GM10266 (cell line): ENCODE measurements at regions not wholly inside any gene's neighbourhood (a gene's known extent, or its start where the extent isn't known, plus 50 kb on each side); places are given as distances from the start of the nearest gene placed in this dataset.

Experiments used
- DNase-seq: peaks from one replicate; pipeline ENCODE4 v3.0.0; 2012; ENCODE audit errors: extremely low spot score
- CTCF ChIP-seq: IDR thresholded peaks from 2 replicates; pipeline ENCODE4 v1.5.1; 2012; ENCODE audit warnings: mild to moderate bottlenecking, low read depth; ENCODE audit not compliant: control insufficient read depth, insufficient read depth; ENCODE audit errors: missing control alignments

DNA sequence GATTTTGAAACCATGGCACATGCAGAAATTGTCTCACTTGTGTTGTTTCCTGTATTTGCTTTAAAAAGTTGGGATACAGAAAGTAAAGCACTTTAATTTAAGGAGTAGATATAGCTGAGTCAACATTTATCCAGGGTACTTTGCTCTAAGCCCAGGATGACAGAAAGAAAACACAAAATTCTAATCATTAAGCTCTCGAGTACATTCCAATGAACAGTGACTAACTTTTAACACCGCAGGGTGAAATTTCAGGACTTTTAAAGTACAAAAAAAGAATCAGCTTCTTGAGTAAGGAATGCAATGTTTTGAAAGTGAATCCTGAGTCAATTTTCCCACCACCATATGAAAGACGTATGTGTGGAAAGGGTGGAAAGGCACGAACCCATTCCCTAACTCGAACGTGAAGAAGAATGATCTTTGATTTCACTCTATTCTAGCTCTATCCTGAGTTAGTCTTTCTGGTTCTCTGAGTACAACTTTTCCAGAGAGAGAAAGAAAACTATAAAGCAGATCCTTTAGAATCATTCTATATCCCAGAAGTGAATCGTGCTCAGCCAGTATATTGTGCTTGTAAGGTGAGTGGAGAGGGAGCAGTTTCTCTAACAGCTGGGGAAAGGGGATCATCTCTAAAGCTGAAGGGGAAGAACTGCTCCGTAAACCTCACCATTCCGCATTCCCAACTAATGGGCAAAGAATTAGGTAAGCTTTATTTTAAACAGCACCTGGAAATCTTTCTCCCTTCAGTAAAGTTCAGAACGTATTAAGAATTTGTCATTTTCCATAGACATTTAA, 779.0 kb upstream of the FLRT2 start:
- TF ChIP-seq CTCF: no peak

DNA sequence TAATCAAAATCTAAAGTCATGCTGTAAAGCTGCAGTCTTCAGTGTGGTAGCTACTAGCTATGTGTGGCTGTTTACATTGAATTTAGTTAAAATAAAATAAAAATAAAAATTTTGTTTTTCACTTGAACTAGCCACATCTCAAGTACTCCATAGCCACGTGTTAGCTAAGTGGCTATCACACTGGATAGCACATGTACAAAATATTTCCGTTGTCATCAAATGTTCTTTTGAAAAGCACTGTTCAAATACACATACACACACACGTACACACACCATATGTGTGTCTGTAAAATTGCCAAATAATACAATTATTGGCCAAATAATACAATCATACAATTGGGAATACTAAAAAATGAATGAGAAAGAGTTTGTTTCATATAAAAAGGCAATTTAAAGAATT, 778.2 kb upstream of the FLRT2 start:
- no peak for DNase-seq
- no peak for TF ChIP-seq CTCF

More for the DNA sequence above, 779.0 kb upstream of the FLRT2 start:
- DNase-seq: no peak

DNA sequence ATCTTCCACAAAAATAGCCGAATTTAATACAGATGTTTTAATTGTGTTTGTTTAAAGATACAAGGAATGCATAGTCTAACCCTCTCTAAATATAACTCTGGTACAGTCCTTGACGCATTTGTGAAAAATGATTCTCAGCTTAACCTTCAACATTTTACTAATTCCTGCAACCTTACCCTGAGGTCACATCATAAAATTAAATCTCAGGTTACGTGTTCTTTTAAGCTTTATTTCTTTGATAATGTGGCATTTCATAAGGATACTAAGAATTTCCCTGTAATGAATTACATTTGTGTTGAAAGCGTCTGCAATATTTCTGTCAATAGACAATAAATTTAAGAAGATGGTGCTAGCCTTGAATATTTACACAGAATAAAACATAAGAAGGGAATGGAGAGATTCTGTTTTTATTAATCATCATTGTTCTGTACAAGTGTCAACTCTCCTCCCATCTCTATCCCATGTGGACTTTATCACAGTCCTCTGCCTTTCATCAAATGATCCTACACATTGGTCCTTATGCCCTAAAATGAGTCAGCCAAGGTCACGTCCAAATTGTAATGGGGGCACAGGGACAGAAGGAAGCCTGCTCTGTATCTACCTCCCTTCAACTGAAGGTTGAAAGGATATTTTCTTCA, 769.3 kb upstream of the FLRT2 start:
- no peak for TF ChIP-seq CTCF
- DNase-seq: no peak

DNA sequence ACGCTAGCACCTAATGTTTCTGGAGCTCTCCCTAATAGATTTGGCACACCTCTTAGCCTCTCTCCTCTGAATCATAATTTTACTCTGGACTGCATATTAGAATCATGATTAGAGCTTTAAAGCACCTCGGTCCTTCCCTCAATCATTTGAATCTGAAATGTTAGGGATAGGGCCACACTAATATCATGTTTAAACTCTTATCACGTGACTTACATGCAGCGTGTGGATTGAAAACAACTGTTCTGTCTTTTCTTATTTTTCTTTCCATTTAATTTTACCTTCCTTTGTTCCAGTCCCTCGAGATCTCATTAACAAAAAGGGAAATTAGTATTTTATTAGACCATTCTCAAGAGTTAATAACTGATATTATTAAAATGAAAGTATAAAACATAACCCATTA, 762.5 kb upstream of the FLRT2 start:
- no peak for TF ChIP-seq CTCF
- DNase-seq: no peak

DNA sequence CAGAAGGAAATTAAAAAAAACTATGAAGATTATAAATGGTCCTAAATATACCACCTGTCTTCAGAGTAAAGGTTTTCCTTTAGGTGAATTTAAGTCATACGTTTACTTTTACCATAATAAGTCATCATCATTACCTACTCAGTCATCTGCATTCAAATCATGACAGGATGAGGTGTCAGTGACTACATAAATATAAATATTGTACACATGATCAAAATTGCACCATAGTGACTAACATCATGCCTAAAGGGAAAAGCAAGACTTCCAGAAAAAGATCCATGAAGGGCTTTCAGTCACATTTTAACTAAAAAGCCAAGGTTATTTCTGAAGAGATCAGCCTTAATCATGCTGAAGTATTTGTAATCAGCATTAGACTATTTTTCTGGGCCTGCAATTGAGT, 759.9 kb upstream of the FLRT2 start:
- DNase-seq: no peak
- no peak for TF ChIP-seq CTCF

DNA sequence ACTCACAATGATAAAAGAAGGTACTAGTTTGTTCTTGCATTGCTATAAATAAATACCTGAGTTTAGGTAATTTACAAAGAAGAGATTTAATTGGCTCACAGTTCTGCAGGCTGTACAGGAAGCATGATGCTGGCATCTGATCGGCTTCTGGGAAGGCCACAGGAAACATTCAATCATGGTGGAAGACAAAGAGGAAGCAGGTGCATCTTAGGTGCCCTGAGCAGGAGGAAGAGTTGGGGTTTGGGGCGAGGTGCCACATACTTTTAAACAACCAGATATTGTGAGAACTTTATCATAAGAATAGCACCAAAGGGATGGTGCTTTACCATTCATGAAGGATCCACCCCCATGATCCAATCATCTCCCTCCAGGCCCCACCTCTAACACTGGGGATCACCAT, 752.6 kb upstream of the FLRT2 start:
- DNase-seq: no peak
- TF ChIP-seq CTCF: no peak

DNA sequence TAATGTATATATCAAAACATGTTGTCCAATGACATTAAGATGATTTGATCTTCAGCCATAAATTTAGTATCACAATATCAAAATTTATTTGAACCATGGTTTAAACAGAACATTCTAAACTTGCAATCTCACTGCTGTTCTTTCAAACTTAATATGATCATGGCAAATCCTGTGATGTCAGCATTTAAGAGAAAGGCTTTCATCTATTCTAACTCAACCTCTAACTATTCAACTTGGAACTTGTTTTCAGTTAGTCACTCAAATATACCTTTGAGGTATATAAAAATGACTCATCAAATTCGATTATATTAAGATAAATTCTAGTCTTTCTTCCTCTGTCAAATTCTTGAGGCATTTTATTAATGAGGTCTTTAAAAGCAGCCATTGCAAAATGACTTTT, 747.0 kb upstream of the FLRT2 start:
- no peak for DNase-seq
- no peak for TF ChIP-seq CTCF
